Upper lobe of left lung (tissue), 4 donors: ENCODE measurements at regions not wholly inside any gene's neighbourhood (a gene's known extent, or its start where the extent isn't known, plus 50 kb on each side); places are given as distances from the start of the nearest gene placed in this dataset.

Experiments used
- POLR2A ChIP-seq, 4 donors: fragments of 450-650 bp; IDR thresholded peaks; one replicate each; pipeline ENCODE4 v1.5.1; 2016 to 2017; ENCODE audit warnings: antibody characterized with exemption in 4 of 4, mild to moderate bottlenecking in 2 of 4
- POLR2AphosphoS5 ChIP-seq, 2 donors: sonication (generic); formaldehyde crosslinking; IDR thresholded peaks; one replicate each; pipeline ENCODE4 v1.5.1; 2017; ENCODE audit warnings: antibody characterized with exemption in 2 of 2
- TF ChIP-seq, protein P1 (sequence below), 6 experiments: fragments of 450-650 bp in 4 of 6; fragments of 200-600 bp in 2 of 6; sonication (generic) in 2 of 6; IDR thresholded peaks; one replicate each; pipeline ENCODE4 v1.5.1; 2016 to 2019; ENCODE audit warnings: antibody characterized with exemption in 6 of 6

DNA sequence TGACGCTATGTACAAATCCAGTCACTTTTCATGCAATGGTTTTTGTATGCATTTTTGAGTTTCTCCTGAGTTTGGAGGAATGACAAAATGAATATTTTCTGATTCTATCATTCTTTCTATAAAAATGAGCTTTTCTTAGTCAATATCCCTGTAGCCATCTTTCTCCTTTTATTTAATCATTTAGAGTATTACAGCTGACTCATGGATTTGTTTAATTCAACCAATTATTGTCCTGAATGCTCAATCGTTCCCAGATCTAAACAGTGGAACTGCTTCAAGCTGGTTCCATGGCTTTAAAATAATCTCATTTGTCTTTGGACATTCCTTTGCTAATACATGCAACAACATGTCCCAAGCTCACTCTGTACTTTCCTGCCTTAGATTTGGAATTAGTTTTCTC, 368.8 kb downstream of the ADCYAP1 start:
- TF ChIP-seq POLR2AphosphoS5 (IDR thresholded peaks at IDR 0.05) (no peak), POLR2A (IDR thresholded peaks at IDR 0.05) (no peak)
- TF ChIP-seq, protein P1, sequence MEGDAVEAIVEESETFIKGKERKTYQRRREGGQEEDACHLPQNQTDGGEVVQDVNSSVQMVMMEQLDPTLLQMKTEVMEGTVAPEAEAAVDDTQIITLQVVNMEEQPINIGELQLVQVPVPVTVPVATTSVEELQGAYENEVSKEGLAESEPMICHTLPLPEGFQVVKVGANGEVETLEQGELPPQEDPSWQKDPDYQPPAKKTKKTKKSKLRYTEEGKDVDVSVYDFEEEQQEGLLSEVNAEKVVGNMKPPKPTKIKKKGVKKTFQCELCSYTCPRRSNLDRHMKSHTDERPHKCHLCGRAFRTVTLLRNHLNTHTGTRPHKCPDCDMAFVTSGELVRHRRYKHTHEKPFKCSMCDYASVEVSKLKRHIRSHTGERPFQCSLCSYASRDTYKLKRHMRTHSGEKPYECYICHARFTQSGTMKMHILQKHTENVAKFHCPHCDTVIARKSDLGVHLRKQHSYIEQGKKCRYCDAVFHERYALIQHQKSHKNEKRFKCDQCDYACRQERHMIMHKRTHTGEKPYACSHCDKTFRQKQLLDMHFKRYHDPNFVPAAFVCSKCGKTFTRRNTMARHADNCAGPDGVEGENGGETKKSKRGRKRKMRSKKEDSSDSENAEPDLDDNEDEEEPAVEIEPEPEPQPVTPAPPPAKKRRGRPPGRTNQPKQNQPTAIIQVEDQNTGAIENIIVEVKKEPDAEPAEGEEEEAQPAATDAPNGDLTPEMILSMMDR (IDR thresholded peaks at IDR 0.05): no peak
